ENCODE measurements at regions not wholly inside any gene's neighbourhood (a gene's known extent, or its start where the extent isn't known, plus 50 kb on each side); places are given as distances from the start of the nearest gene placed in this dataset.

DNA sequence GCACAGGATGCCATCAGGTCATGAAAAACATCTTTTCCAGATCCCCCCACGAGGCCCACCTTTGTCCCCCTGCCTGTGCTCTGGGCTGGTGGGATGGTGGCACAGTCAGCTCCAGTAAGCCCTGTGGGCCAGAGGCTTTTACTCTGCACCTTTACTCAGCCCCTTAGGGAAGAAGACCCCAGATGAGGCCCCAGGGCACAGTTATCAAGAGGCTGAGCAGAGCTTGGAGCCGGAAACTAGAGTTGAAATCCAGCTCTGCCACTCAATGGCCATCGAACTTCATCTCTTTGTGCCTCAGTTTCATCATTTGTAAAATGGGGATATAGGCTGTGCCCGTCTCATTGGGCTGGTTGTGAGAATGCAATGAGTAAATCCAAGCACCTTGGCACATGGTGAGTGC, 81.7 kb upstream of the TOX2 start:
- no peak for TF ChIP-seq ZBTB7A (IDR thresholded peaks at IDR 0.05; ENCODE audit: low read depth)
- TF ChIP-seq, protein P1, sequence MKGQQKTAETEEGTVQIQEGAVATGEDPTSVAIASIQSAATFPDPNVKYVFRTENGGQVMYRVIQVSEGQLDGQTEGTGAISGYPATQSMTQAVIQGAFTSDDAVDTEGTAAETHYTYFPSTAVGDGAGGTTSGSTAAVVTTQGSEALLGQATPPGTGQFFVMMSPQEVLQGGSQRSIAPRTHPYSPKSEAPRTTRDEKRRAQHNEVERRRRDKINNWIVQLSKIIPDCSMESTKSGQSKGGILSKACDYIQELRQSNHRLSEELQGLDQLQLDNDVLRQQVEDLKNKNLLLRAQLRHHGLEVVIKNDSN (IDR thresholded peaks at IDR 0.05) = no peak
- TF ChIP-seq CREB1 (IDR thresholded peaks at IDR 0.05; ENCODE audit: low read depth) = no peak
- TF ChIP-seq, protein P2, sequence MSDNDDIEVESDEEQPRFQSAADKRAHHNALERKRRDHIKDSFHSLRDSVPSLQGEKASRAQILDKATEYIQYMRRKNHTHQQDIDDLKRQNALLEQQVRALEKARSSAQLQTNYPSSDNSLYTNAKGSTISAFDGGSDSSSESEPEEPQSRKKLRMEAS (IDR thresholded peaks at IDR 0.05) = no peak
- no peak for TF ChIP-seq NFIC (IDR thresholded peaks at IDR 0.05)
- TF ChIP-seq TCF12 (IDR thresholded peaks at IDR 0.05; ENCODE audit: low read depth) = no peak
- no peak for TF ChIP-seq CEBPB (IDR thresholded peaks at IDR 0.05)
- TF ChIP-seq RAD21 (IDR thresholded peaks at IDR 0.05; ENCODE audit: low read depth) = no peak
- no peak for TF ChIP-seq EGR1 (IDR thresholded peaks at IDR 0.05)

DNA sequence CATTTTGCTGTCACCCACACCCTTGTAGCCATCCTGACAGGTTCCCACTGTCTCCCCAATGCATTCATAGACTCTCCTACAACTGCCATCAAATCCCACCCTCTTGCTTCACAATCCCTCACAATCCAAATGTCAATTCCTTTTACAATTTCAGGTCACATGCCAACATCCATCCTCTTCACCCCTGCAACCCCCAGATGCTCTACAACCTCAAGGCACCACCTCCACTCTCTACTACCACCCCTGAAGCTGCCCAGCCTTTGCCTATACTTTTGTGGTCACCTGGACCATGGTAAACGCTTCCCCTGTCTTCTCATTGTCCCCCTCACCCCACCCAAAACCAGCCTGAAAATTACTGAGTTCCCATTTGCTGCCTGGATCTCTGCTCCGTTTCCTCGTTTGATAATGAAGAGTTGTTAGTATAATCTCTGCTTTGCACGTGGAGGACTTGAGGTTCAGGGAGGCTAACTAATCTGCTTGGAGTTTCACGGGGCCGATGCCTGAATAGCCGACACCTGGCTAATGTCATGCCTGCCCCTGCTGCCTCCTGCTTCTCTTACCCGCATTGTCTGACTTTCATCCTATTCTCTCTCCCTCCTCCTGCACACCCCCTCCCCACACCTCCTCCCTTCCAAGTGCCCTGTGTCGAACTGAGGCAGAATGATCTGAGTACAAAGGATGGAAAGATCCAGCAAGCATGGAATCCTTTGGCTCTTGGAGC, 82.4 kb upstream of the TOX2 start:
- TF ChIP-seq CEBPB (IDR thresholded peaks at IDR 0.05) = no peak
- TF ChIP-seq, protein P1 (IDR thresholded peaks at IDR 0.05) = no peak
- TF ChIP-seq EP300 (IDR thresholded peaks at IDR 0.05; ENCODE audit: borderline replicate concordance) = no peak
- TF ChIP-seq EGR1 (IDR thresholded peaks at IDR 0.05) = no peak
- TF ChIP-seq YY1 (IDR thresholded peaks at IDR 0.05; ENCODE audit: low read depth) = no peak
- TF ChIP-seq TAF1 (IDR thresholded peaks at IDR 0.05; ENCODE audit: low read depth) = no peak
- no peak for TF ChIP-seq TCF12 (IDR thresholded peaks at IDR 0.05; ENCODE audit: low read depth)
- TF ChIP-seq CREB1 (IDR thresholded peaks at IDR 0.05; ENCODE audit: low read depth) = no peak
- TF ChIP-seq ZBTB7A (IDR thresholded peaks at IDR 0.05; ENCODE audit: low read depth) = no peak
- TF ChIP-seq NFIC (IDR thresholded peaks at IDR 0.05) = no peak
- TF ChIP-seq, protein P3, sequence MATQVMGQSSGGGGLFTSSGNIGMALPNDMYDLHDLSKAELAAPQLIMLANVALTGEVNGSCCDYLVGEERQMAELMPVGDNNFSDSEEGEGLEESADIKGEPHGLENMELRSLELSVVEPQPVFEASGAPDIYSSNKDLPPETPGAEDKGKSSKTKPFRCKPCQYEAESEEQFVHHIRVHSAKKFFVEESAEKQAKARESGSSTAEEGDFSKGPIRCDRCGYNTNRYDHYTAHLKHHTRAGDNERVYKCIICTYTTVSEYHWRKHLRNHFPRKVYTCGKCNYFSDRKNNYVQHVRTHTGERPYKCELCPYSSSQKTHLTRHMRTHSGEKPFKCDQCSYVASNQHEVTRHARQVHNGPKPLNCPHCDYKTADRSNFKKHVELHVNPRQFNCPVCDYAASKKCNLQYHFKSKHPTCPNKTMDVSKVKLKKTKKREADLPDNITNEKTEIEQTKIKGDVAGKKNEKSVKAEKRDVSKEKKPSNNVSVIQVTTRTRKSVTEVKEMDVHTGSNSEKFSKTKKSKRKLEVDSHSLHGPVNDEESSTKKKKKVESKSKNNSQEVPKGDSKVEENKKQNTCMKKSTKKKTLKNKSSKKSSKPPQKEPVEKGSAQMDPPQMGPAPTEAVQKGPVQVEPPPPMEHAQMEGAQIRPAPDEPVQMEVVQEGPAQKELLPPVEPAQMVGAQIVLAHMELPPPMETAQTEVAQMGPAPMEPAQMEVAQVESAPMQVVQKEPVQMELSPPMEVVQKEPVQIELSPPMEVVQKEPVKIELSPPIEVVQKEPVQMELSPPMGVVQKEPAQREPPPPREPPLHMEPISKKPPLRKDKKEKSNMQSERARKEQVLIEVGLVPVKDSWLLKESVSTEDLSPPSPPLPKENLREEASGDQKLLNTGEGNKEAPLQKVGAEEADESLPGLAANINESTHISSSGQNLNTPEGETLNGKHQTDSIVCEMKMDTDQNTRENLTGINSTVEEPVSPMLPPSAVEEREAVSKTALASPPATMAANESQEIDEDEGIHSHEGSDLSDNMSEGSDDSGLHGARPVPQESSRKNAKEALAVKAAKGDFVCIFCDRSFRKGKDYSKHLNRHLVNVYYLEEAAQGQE (IDR thresholded peaks at IDR 0.05; ENCODE audit: low read depth) = no peak
- TF ChIP-seq, protein P2 (IDR thresholded peaks at IDR 0.05) = no peak
- no peak for TF ChIP-seq RAD21 (IDR thresholded peaks at IDR 0.05; ENCODE audit: low read depth)
- no peak for TF ChIP-seq TEAD4 (IDR thresholded peaks at IDR 0.05)
- TF ChIP-seq FOXM1 (IDR thresholded peaks at IDR 0.05; ENCODE audit: borderline replicate concordance, low read depth) = no peak

DNA sequence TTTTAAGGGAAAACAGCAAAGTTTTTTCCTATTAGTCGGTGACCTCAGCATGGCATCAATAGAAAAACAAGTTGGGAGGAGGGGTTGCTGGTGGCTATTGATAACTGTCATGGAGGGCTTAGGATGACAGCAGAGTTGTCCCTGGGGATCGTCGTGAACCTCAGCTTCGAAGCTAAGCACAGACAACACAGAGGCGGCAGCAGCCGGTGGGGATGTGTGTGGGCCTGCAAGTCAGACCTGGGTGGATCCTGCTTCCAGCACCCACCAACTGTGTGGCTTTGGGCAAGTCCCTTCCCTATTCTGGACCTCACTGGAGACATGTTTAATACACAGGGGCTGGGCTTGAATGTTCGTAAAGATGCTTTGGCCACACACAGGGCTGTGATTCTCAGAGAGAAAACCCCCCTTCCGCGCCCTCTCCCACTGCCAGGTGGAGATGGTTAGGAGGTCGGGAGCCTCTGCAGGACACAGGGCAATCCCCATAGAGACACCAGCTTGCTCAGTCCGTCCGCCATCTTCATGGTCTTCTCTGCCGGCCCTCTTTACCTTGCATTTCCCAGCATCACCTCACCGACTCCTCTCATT, 83.1 kb upstream of the TOX2 start:
- TF ChIP-seq RAD21 (IDR thresholded peaks at IDR 0.05; ENCODE audit: low read depth) = no peak
- TF ChIP-seq, protein P1 (IDR thresholded peaks at IDR 0.05) = no peak
- TF ChIP-seq, protein P3 (IDR thresholded peaks at IDR 0.05; ENCODE audit: low read depth) = no peak
- TF ChIP-seq YY1 (IDR thresholded peaks at IDR 0.05; ENCODE audit: low read depth) = no peak
- TF ChIP-seq CEBPB (IDR thresholded peaks at IDR 0.05) = no peak
- TF ChIP-seq TCF12 (IDR thresholded peaks at IDR 0.05; ENCODE audit: low read depth) = no peak
- TF ChIP-seq EGR1 (IDR thresholded peaks at IDR 0.05) = no peak

DNA sequence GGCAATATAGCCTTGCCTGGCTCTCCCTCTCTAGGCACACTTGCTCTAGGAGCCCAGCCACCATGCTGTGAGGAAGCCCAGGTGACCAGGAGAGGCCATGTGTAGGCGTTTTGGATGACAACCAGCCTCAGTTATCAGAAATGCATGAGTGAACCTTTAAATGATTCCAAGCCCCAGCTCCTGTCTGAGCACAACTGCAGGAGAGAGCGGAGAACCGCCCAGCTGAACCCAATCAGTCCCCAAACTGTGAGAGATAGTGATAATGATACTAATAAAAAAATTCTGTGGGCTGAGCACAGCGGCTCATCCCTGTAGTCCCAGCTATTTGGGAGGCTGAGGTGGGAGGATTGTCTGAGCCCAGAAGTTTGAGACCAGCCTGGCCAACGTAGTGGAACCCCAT, 83.8 kb upstream of the TOX2 start:
- TF ChIP-seq, protein P2 (IDR thresholded peaks at IDR 0.05) = no peak
- TF ChIP-seq EP300 (IDR thresholded peaks at IDR 0.05; ENCODE audit: borderline replicate concordance) = no peak
- TF ChIP-seq, protein P3 (IDR thresholded peaks at IDR 0.05; ENCODE audit: low read depth) = no peak
- TF ChIP-seq RAD21 (IDR thresholded peaks at IDR 0.05; ENCODE audit: low read depth) = no peak
- no peak for TF ChIP-seq CREB1 (IDR thresholded peaks at IDR 0.05; ENCODE audit: low read depth)
- TF ChIP-seq YY1 (IDR thresholded peaks at IDR 0.05; ENCODE audit: low read depth) = no peak
- no peak for TF ChIP-seq CEBPB (IDR thresholded peaks at IDR 0.05)
- TF ChIP-seq TAF1 (IDR thresholded peaks at IDR 0.05; ENCODE audit: low read depth) = no peak
- TF ChIP-seq, protein P1 (IDR thresholded peaks at IDR 0.05) = no peak
- no peak for TF ChIP-seq ZBTB7A (IDR thresholded peaks at IDR 0.05; ENCODE audit: low read depth)
- TF ChIP-seq NFIC (IDR thresholded peaks at IDR 0.05) = no peak
- no peak for TF ChIP-seq TEAD4 (IDR thresholded peaks at IDR 0.05)
